Cardiac muscle cell (in vitro differentiated cells and primary cell): ENCODE measurements at regions not wholly inside any gene's neighbourhood (a gene's known extent, or its start where the extent isn't known, plus 50 kb on each side); places are given as distances from the start of the nearest gene placed in this dataset.

Source experiments
- DNase-seq, 2 donors: peaks; one replicate each; pipeline versions ENCODE4 v3.0.0 to v3.0.0-alpha.2; 2010 to 2017; ENCODE audit warnings: low read depth in 1 of 2, low spot score in 1 of 2
- H3K27ac ChIP-seq: fragments of 200-600 bp; sonication (generic); 2 replicates; pipeline ENCODE4 v1.5.1; 2016
- H3K27me3 ChIP-seq: fragments of 200-600 bp; sonication (generic); 2 replicates; pipeline ENCODE4 v1.6.0; 2016; ENCODE audit warnings: control low read depth
- H3K36me3 ChIP-seq: fragments of 200-600 bp; sonication (generic); 2 replicates; pipeline ENCODE4 v1.5.1; 2016; ENCODE audit warnings: control low read depth
- H3K4me1 ChIP-seq: fragments of 200-600 bp; sonication (generic); 2 replicates; pipeline ENCODE4 v1.8.1; 2017; ENCODE audit warnings: low read depth, mild to moderate bottlenecking, mixed run types
- H3K4me3 ChIP-seq: fragments of 200-600 bp; sonication (generic); 2 replicates; pipeline ENCODE4 v1.5.1; 2016; ENCODE audit warnings: mild to moderate bottlenecking
- H3K9me3 ChIP-seq: fragments of 200-600 bp; sonication (generic); 2 replicates; pipeline ENCODE4 v1.5.1; 2017; ENCODE audit warnings: low read depth, mild to moderate bottlenecking, control low read depth
- CTCF ChIP-seq: IDR thresholded peaks from 2 replicates; pipeline ENCODE4 v1.5.1; 2012; ENCODE audit warnings: low read depth, mild to moderate bottlenecking, low read length

- Histone ChIP-seq H3K4me1 (no peaks in the 10 kb centered on the region), H3K36me3 (no peaks in the 10 kb centered on the region), H3K4me3 (no peak overlapping the region), H3K27me3 (no peaks in the 10 kb centered on the region), H3K9me3 (no peaks in the 10 kb centered on the region), H3K27ac (no peak overlapping the region)
- DNase-seq: no peak
- TF ChIP-seq CTCF: no peak
Observed at GRCh38 chr21:21813934-21814333, 815.7 kb downstream of the NCAM2 start.

GRCh38 chr21:21816778-21817177, 818.6 kb downstream of the NCAM2 start:
- H3K4me3 ChIP-seq: no peak overlapping the region
- DNase-seq: no peak
- no peak for TF ChIP-seq CTCF
- H3K36me3 ChIP-seq: no peaks in the 10 kb centered on the region
- H3K27ac ChIP-seq: no peak overlapping the region
- H3K4me1 ChIP-seq: no peaks in the 10 kb centered on the region
- H3K9me3 ChIP-seq: no peaks in the 10 kb centered on the region
- H3K27me3 ChIP-seq: no peaks in the 10 kb centered on the region

GRCh38 chr21:21818898-21819297, 820.7 kb downstream of the NCAM2 start:
- Histone ChIP-seq H3K9me3 (no peaks in the 10 kb centered on the region), H3K4me1 (no peaks in the 10 kb centered on the region), H3K27me3 (no peaks in the 10 kb centered on the region), H3K36me3 (no peaks in the 10 kb centered on the region), H3K4me3 (no peak overlapping the region), H3K27ac (no peak overlapping the region)
- no peak for TF ChIP-seq CTCF
- no peak for DNase-seq

GRCh38 chr21:21828130-21828529, 829.9 kb downstream of the NCAM2 start:
- Histone ChIP-seq H3K27me3 (no peaks in the 10 kb centered on the region), H3K9me3 (no peaks in the 10 kb centered on the region), H3K4me1 (no peaks in the 10 kb centered on the region), H3K4me3 (no peak overlapping the region), H3K36me3 (no peaks in the 10 kb centered on the region), H3K27ac (no peak overlapping the region)
- no peak for DNase-seq
- no peak for TF ChIP-seq CTCF

- Histone ChIP-seq H3K36me3 (no peaks in the 10 kb centered on the region), H3K27ac (no peak overlapping the region), H3K9me3 (no peaks in the 10 kb centered on the region), H3K27me3 (no peaks in the 10 kb centered on the region), H3K4me1 (no peaks in the 10 kb centered on the region), H3K4me3 (no peak overlapping the region)
- no peak for TF ChIP-seq CTCF
- DNase-seq: no peak
Observed at GRCh38 chr21:21831036-21831435, 832.8 kb downstream of the NCAM2 start.

GRCh38 chr21:21845901-21846300, 847.7 kb downstream of the NCAM2 start:
- H3K27me3 ChIP-seq: no peaks in the 10 kb centered on the region
- no peaks in the 10 kb centered on the region for H3K4me1 ChIP-seq
- H3K36me3 ChIP-seq: no peaks in the 10 kb centered on the region
- H3K4me3 ChIP-seq: no peak overlapping the region
- no peaks in the 10 kb centered on the region for H3K9me3 ChIP-seq
- no peak overlapping the region for H3K27ac ChIP-seq
- TF ChIP-seq CTCF: no peak
- no peak for DNase-seq
